Keratinocyte (primary cell): ENCODE measurements at regions not wholly inside any gene's neighbourhood (a gene's known extent, or its start where the extent isn't known, plus 50 kb on each side); places are given as distances from the start of the nearest gene placed in this dataset.

Experiments used
- EZH2 ChIP-seq: IDR thresholded peaks from one replicate; pipeline ENCODE4 v1.6.1; 2012; ENCODE audit warnings: inconsistent platforms, mild to moderate bottlenecking, low read length, moderate library complexity
- TF ChIP-seq, protein P1 (sequence below), 3 experiments: IDR thresholded peaks in 1 of 3; conservative IDR thresholded peaks in 1 of 3; optimal IDR thresholded peaks in 1 of 3; 2 replicates in 2 of 3; 3 replicates in 1 of 3; pipeline versions ENCODE3 to v1.5.1; 2011; ENCODE audit warnings: low read length in 3 of 3, mild to moderate bottlenecking in 3 of 3, moderate library complexity in 2 of 3, control low read depth in 1 of 3, inconsistent platforms in 1 of 3; ENCODE audit not compliant: insufficient read depth in 2 of 3; ENCODE audit errors: extremely low read depth in 1 of 3

DNA sequence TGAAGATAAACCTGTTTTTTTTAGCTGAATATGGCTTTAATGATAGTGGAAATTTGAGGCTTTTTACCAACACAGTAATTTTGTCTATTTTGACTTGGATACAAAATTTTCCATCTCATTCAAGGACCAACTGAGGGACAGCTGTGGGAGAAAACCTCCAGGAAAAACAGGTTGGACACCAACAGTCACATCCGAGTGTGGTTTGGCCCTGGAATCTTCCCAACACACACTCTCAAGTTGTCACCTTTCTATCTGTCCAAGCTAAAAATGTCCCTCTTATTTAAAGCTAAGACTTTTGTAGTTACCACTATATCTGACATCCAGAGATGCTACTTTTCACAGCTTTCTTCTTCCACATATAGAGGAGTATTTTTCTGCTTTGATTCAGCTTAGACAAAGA, 404.9 kb downstream of the PCDH7 start:
- TF ChIP-seq, protein P1, sequence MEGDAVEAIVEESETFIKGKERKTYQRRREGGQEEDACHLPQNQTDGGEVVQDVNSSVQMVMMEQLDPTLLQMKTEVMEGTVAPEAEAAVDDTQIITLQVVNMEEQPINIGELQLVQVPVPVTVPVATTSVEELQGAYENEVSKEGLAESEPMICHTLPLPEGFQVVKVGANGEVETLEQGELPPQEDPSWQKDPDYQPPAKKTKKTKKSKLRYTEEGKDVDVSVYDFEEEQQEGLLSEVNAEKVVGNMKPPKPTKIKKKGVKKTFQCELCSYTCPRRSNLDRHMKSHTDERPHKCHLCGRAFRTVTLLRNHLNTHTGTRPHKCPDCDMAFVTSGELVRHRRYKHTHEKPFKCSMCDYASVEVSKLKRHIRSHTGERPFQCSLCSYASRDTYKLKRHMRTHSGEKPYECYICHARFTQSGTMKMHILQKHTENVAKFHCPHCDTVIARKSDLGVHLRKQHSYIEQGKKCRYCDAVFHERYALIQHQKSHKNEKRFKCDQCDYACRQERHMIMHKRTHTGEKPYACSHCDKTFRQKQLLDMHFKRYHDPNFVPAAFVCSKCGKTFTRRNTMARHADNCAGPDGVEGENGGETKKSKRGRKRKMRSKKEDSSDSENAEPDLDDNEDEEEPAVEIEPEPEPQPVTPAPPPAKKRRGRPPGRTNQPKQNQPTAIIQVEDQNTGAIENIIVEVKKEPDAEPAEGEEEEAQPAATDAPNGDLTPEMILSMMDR (optimal IDR thresholded peaks at IDR 0.05 in 1 of 3, IDR thresholded peaks at IDR 0.05 in 1 of 3, conservative IDR thresholded peaks at IDR 0.05 in 1 of 3; ENCODE audit: extremely low read depth in 1 of 3, insufficient read depth in 2 of 3, low read length in 3 of 3): no peak
- TF ChIP-seq EZH2: no peak
